Gastrocnemius medialis (tissue), 4 donors: ENCODE measurements at regions not wholly inside any gene's neighbourhood (a gene's known extent, or its start where the extent isn't known, plus 50 kb on each side); places are given as distances from the start of the nearest gene placed in this dataset.

Experiments used
- ATAC-seq, 2 donors: fragments of 150-250 bp; one replicate each; pipeline ENCODE4 v1.9.1; 2016
- DNase-seq, 2 donors: peaks; one replicate each; pipeline ENCODE4 v3.0.0-alpha.2; 2019
- H3K27ac ChIP-seq, 4 donors: fragments of 200-600 bp; sonication (generic); 1 replicate in 1 of 4; 2 replicates in 3 of 4; pipeline ENCODE4 v1.5.1; 2016 to 2018; ENCODE audit warnings: mild to moderate bottlenecking in 2 of 4, moderate library complexity in 1 of 4
- H3K27me3 ChIP-seq, 3 donors: fragments of 200-600 bp; sonication (generic) in 2 of 3; 1 replicate in 1 of 3; 2 replicates in 2 of 3; pipeline versions ENCODE4 v1.5.1 to v1.6.0; 2016 to 2019; ENCODE audit warnings: mild to moderate bottlenecking in 1 of 3, moderate library complexity in 1 of 3
- H3K36me3 ChIP-seq, 2 donors: fragments of 200-600 bp; sonication (generic) in 1 of 2; one replicate each; pipeline ENCODE4 v1.5.1; 2017 to 2018
- H3K4me1 ChIP-seq, 2 donors: fragments of 200-600 bp; sonication (generic) in 1 of 2; one replicate each; pipeline ENCODE4 v1.5.1; 2016 to 2017; ENCODE audit warnings: mild to moderate bottlenecking in 2 of 2
- H3K4me3 ChIP-seq, 4 donors: fragments of 200-600 bp; sonication (generic) in 3 of 4; 1 replicate in 1 of 4; 2 replicates in 3 of 4; pipeline ENCODE4 v1.5.1; 2016 to 2019; ENCODE audit warnings: mild to moderate bottlenecking in 2 of 4
- H3K9me3 ChIP-seq, 3 donors: fragments of 200-600 bp; sonication (generic) in 2 of 3; 1 replicate in 1 of 3; 2 replicates in 2 of 3; pipeline ENCODE4 v1.5.1; 2016 to 2019
- POLR2A ChIP-seq, 2 donors: fragments of 450-650 bp; IDR thresholded peaks; one replicate each; pipeline ENCODE4 v1.6.1; 2017; ENCODE audit warnings: antibody characterized with exemption in 2 of 2, mild to moderate bottlenecking in 2 of 2, moderate library complexity in 2 of 2
- in situ Hi-C, 4 donors: fragments of 200-750 bp; cut with MboI; loops; one replicate each; pipeline versions ENCODE4 v1.15.0 to v1.8.0; 2017; ENCODE audit warnings: low sequenced_read_pairs in 4 of 4
- intact Hi-C: fragments of 100-400 bp; cut with DNase I; formaldehyde crosslinking; loops from one replicate; pipeline ENCODE4 v1.15.1; 2023; ENCODE audit warnings: low total_unique reads
- TF ChIP-seq, protein P1 (sequence below), 5 experiments: fragments of 450-650 bp in 3 of 5; fragments of 200-600 bp in 2 of 5; sonication (generic) in 2 of 5; IDR thresholded peaks in 4 of 5; conservative IDR thresholded peaks in 1 of 5; 1 replicate in 4 of 5; 2 replicates in 1 of 5; pipeline ENCODE4 v1.5.1; 2016 to 2019; ENCODE audit warnings: antibody characterized with exemption in 5 of 5, mild to moderate bottlenecking in 3 of 5, moderate library complexity in 3 of 5

DNA sequence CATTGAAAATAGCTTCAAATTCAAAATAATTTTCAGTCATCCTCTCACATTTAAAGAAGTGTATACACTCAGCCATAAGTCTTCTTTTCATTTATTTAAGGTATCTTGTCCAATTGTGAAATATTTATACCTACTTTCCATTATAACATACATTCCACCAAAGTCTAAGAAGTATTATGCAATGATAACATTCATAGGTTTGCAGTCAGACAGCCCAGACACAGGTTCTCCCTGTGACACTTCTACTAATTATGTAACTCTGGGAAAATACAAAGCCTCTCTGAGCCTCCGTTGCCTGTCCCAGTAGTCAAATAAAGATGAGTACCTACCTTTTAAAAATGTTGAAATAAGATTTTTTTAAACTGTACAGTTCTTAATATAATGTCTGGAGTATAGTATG is 320.9 kb upstream of the RPS23 start:
- Histone ChIP-seq H3K27me3 (no peaks in the 10 kb centered on the region), H3K9me3 (no peaks in the 10 kb centered on the region), H3K36me3 (no peaks in the 10 kb centered on the region), H3K4me3 (no peak overlapping the region), H3K27ac (no peak overlapping the region), H3K4me1 (no peaks in the 10 kb centered on the region)
- in situ Hi-C loops (no loop called here), intact Hi-C loops (no loop called here)
- no peak for TF ChIP-seq POLR2A (IDR thresholded peaks at IDR 0.05)
- TF ChIP-seq, protein P1, sequence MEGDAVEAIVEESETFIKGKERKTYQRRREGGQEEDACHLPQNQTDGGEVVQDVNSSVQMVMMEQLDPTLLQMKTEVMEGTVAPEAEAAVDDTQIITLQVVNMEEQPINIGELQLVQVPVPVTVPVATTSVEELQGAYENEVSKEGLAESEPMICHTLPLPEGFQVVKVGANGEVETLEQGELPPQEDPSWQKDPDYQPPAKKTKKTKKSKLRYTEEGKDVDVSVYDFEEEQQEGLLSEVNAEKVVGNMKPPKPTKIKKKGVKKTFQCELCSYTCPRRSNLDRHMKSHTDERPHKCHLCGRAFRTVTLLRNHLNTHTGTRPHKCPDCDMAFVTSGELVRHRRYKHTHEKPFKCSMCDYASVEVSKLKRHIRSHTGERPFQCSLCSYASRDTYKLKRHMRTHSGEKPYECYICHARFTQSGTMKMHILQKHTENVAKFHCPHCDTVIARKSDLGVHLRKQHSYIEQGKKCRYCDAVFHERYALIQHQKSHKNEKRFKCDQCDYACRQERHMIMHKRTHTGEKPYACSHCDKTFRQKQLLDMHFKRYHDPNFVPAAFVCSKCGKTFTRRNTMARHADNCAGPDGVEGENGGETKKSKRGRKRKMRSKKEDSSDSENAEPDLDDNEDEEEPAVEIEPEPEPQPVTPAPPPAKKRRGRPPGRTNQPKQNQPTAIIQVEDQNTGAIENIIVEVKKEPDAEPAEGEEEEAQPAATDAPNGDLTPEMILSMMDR (IDR thresholded peaks at IDR 0.05 in 4 of 5, conservative IDR thresholded peaks at IDR 0.05 in 1 of 5) = no peak
- DNase-seq (no peak), ATAC-seq (no peak)

DNA sequence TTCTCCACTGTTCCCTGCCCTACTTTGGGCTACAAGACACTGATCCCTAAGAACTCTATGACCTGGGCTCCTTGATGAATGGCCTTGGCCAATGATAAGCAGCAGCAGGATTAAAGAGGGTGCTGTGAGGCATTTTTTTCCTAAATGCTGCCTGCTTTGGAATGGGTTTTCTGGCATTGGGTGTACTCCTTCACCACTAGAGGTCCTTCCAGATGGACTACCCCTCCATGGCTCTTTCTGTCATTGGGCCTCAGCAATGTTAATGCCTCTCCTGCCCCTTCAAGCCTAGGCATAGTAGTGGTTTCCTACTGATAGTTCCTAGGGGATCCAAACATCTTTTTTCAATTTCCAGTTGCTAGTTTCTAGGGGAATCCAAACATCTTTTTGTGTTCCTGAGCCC is 319.3 kb upstream of the RPS23 start:
- Histone ChIP-seq H3K4me1 (no peaks in the 10 kb centered on the region), H3K27me3 (no peaks in the 10 kb centered on the region), H3K9me3 (no peaks in the 10 kb centered on the region), H3K27ac (no peak overlapping the region), H3K4me3 (no peak overlapping the region), H3K36me3 (no peaks in the 10 kb centered on the region)
- TF ChIP-seq, protein P1 (IDR thresholded peaks at IDR 0.05 in 4 of 5, conservative IDR thresholded peaks at IDR 0.05 in 1 of 5) = no peak
- TF ChIP-seq POLR2A (IDR thresholded peaks at IDR 0.05) = no peak
- ATAC-seq (no peak), DNase-seq (no peak)
- intact Hi-C loops = no loop called here
- in situ Hi-C loops = no loop called here

DNA sequence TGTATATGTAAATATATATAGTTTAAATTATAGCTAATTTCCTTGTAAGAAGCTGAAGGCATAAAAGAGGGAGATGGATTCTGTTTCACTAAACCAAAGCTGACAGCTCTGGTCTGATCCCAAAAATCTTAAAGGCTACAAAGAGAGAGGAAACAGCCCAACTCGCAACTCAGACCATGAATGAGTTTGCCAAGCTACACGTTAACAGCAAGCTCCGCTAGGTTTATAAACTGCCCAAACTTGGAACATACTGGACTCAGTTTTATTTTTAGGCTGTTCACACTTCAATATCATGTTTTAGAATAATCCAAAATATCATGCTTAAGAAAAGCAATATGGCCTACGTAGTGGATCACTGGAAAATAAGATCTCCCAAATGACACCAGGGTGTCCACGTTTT is 318.3 kb upstream of the RPS23 start:
- intact Hi-C loops = no loop called here
- H3K27me3 ChIP-seq = no peaks in the 10 kb centered on the region
- in situ Hi-C loops = no loop called here
- TF ChIP-seq POLR2A (IDR thresholded peaks at IDR 0.05) = no peak
- TF ChIP-seq, protein P1 (IDR thresholded peaks at IDR 0.05 in 4 of 5, conservative IDR thresholded peaks at IDR 0.05 in 1 of 5) = no peak
- H3K9me3 ChIP-seq = no peaks in the 10 kb centered on the region
- no peak overlapping the region for H3K27ac ChIP-seq
- DNase-seq = no peak
- no peak for ATAC-seq
- H3K36me3 ChIP-seq = no peaks in the 10 kb centered on the region
- H3K4me1 ChIP-seq = no peaks in the 10 kb centered on the region
- no peak overlapping the region for H3K4me3 ChIP-seq

DNA sequence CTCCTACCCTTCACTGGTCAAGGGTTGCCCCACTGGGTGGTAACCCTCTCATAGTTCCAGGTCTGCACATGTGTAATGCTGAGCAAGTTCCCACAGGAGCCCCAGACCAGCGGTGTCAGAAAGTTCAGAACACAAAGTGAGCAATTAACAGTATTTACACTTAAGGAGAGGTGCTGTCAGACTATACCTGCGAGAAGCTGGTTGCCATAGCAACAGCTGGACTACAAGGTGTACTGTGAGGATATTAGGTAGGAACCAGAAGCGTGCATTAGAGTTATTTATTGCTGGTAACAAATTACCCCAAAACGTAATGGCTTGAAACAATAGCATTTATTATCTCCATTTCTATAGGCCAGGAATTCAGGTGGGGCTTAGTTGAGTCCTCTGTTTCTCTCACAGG is 317.0 kb upstream of the RPS23 start:
- Histone ChIP-seq H3K4me3 (no peak overlapping the region), H3K9me3 (no peaks in the 10 kb centered on the region), H3K27me3 (no peaks in the 10 kb centered on the region), H3K4me1 (no peaks in the 10 kb centered on the region), H3K27ac (no peak overlapping the region), H3K36me3 (no peaks in the 10 kb centered on the region)
- in situ Hi-C loops (no loop called here), intact Hi-C loops (no loop called here)
- no peak for ATAC-seq
- TF ChIP-seq POLR2A (IDR thresholded peaks at IDR 0.05) = no peak
- TF ChIP-seq, protein P1 (IDR thresholded peaks at IDR 0.05 in 4 of 5, conservative IDR thresholded peaks at IDR 0.05 in 1 of 5) = no peak
- DNase-seq = no peak

DNA sequence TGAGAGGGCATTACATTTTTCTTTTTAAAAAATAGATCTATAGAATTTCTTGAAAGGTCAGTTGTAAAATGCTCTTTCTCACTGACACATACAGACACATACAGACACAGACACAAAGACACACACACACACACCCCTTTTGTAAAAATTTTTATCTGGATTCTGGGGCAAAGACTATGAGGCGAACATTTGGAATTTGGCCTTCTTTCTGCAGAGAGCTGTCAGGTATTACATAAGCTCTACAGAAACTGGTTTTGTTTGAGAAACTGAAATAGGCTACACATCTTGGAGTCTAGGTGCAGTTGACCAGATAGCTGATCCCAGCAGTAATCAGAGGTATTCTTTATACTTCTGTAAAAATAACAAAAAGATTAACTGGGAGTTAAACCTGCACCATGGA is 315.9 kb upstream of the RPS23 start:
- H3K9me3 ChIP-seq = no peaks in the 10 kb centered on the region
- ATAC-seq (no peak), DNase-seq (no peak)
- intact Hi-C loops (no loop called here), in situ Hi-C loops (no loop called here)
- no peaks in the 10 kb centered on the region for H3K27me3 ChIP-seq
- H3K27ac ChIP-seq = no peak overlapping the region
- no peak overlapping the region for H3K4me3 ChIP-seq
- H3K4me1 ChIP-seq = no peaks in the 10 kb centered on the region
- H3K36me3 ChIP-seq = no peaks in the 10 kb centered on the region
- TF ChIP-seq, protein P1 (IDR thresholded peaks at IDR 0.05 in 4 of 5, conservative IDR thresholded peaks at IDR 0.05 in 1 of 5) = no peak
